HG03354 (cell line): ENCODE measurements at regions not wholly inside any gene's neighbourhood (a gene's known extent, or its start where the extent isn't known, plus 50 kb on each side); places are given as distances from the start of the nearest gene placed in this dataset.
"Not testable (repeated sequence)": the region's sequence is repeated elsewhere in the genome, so short reads cannot be mapped to it uniquely, and the experiment has no call there.

ENCODE experiments used
- ATAC-seq: cut with Tn5 transposase; IDR thresholded peaks from one replicate; pipeline ENCODE4 v1.9.1; 2021; ENCODE audit warnings: mild to moderate bottlenecking; ENCODE audit not compliant: unreplicated experiment, poor library complexity, severe bottlenecking

- not testable (repeated sequence) for ATAC-seq
These were observed 438.8 kb upstream of the FAM174A start for GRCh38 chr5:100096328-100096727.

- not testable (repeated sequence) for ATAC-seq
These were observed 454.5 kb upstream of the FAM174A start for GRCh38 chr5:100080703-100081102.

GRCh38 chr5:100079163-100079562 lies 456.0 kb upstream of the FAM174A start:
- ATAC-seq: not testable (repeated sequence)

- ATAC-seq: not testable (repeated sequence)
These were observed 469.2 kb upstream of the FAM174A start for GRCh38 chr5:100066020-100066419.

- no peak for ATAC-seq
These were observed 491.7 kb upstream of the FAM174A start for GRCh38 chr5:100043475-100043874.

GRCh38 chr5:100026606-100027005 lies 508.6 kb upstream of the FAM174A start:
- ATAC-seq: no peak

GRCh38 chr5:100023536-100023935 lies 511.6 kb upstream of the FAM174A start:
- no peak for ATAC-seq

GRCh38 chr5:100017520-100018262 lies 517.5 kb upstream of the FAM174A start:
- ATAC-seq: no peak

GRCh38 chr5:100013305-100013704 lies 521.9 kb upstream of the FAM174A start:
- not testable (repeated sequence) for ATAC-seq

- not testable (repeated sequence) for ATAC-seq
These were observed 524.0 kb upstream of the FAM174A start for GRCh38 chr5:100011160-100011559.

GRCh38 chr5:100004969-100005368 lies 530.2 kb upstream of the FAM174A start:
- ATAC-seq: no peak

- ATAC-seq: no peak
These were observed 536.9 kb upstream of the FAM174A start for GRCh38 chr5:99998319-99998718.

GRCh38 chr5:99995407-99995806 lies 539.8 kb upstream of the FAM174A start:
- ATAC-seq: no peak

- ATAC-seq: no peak
These were observed 561.4 kb upstream of the FAM174A start for GRCh38 chr5:99973779-99974178.

GRCh38 chr5:99955962-99956361 lies 579.2 kb upstream of the FAM174A start:
- ATAC-seq: no peak

GRCh38 chr5:99955006-99955405 lies 580.2 kb upstream of the FAM174A start:
- no peak for ATAC-seq

GRCh38 chr5:99949969-99950524 lies 585.1 kb upstream of the FAM174A start:
- no peak for ATAC-seq

GRCh38 chr5:99949361-99949760 lies 585.8 kb upstream of the FAM174A start:
- no peak for ATAC-seq

GRCh38 chr5:99948850-99949249 lies 586.3 kb upstream of the FAM174A start:
- peak; percentile 46 for ATAC-seq

GRCh38 chr5:99945478-99946442 lies 589.4 kb upstream of the FAM174A start:
- ATAC-seq: peak; percentile 52
